ENCODE measurements at regions not wholly inside any gene's neighbourhood (a gene's known extent, or its start where the extent isn't known, plus 50 kb on each side); places are given as distances from the start of the nearest gene placed in this dataset.
"Not testable (repeated sequence)": the region's sequence is repeated elsewhere in the genome, so short reads cannot be mapped to it uniquely, and the experiment has no call there.

DNA sequence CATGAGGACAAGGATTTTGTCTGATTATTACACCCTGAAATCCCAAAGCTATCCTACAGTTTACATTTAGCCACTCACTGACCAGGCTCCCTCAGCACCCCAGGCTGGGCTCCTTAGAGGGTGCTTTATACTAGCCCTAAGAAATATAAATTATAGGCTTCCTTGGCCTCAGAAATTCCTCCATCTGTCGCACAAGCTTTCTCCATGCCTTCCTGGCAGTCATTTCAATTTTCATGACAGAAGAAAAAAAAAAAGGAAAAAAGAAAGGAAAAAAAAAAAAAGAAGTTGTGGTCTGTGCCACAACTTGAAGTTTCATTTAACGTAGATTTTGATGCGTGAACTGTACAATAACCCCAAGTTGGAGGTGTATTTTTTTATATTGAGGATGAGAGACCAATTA, 719.5 kb downstream of the BCL11A start:
- DNase-seq (ENCODE audit: low spot score): no peak
- no peak overlapping the region for H3K4me3 Mint-ChIP-seq
- ATAC-seq: no peak
- no peaks in the 10 kb centered on the region for H3K36me3 Mint-ChIP-seq
- H3K9me3 Mint-ChIP-seq: peaks cover 8% of the 10 kb centered on the region
- H3K27me3 Mint-ChIP-seq: no peaks in the 10 kb centered on the region
- H3K27ac Mint-ChIP-seq: no peak overlapping the region
- no peaks in the 10 kb centered on the region for H3K4me1 Mint-ChIP-seq (ENCODE audit: low read depth in 2 of 2)

DNA sequence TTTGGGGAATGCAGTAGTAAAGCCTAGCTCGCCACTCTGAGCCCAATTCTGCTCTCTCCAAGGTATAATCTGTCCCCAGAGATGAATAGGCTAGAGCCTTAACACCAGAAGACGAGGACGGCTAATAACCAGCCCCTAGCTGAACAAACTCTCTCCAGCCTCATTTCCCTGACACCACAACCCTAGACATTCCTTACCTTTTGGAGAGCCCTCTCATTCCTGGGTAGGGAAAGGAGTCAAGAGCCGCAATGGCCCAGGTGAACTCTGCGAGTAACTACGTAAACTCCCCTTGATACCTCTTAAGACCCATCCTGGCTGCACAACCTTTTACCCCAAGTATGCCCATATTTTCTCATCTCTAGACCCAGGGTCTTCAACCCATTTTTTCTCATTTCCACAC, 722.9 kb downstream of the BCL11A start:
- Mint-ChIP-seq H3K27ac (no peak overlapping the region), H3K9me3 (peaks cover 4% of the 10 kb centered on the region), H3K4me3 (no peak overlapping the region), H3K36me3 (no peaks in the 10 kb centered on the region), H3K27me3 (no peaks in the 10 kb centered on the region), H3K4me1 (ENCODE audit: low read depth in 2 of 2) (no peaks in the 10 kb centered on the region)
- DNase-seq (ENCODE audit: low spot score) (no peak), ATAC-seq (no peak)

GRCh38 chr2:59827677-59828076, 725.8 kb downstream of the BCL11A start:
- no peaks in the 10 kb centered on the region for H3K36me3 Mint-ChIP-seq
- no peaks in the 10 kb centered on the region for H3K4me1 Mint-ChIP-seq (ENCODE audit: low read depth in 2 of 2)
- no peak overlapping the region for H3K27ac Mint-ChIP-seq
- H3K27me3 Mint-ChIP-seq: no peaks in the 10 kb centered on the region
- no peak for DNase-seq (ENCODE audit: low spot score)
- H3K4me3 Mint-ChIP-seq: no peak overlapping the region
- peaks cover 4% of the 10 kb centered on the region for H3K9me3 Mint-ChIP-seq
- ATAC-seq: no peak

GRCh38 chr2:59826177-59826576, 727.3 kb downstream of the BCL11A start:
- peaks cover 3% of the 10 kb centered on the region for H3K9me3 Mint-ChIP-seq
- H3K27ac Mint-ChIP-seq: no peak overlapping the region
- ATAC-seq (no peak), DNase-seq (ENCODE audit: low spot score) (no peak)
- H3K27me3 Mint-ChIP-seq: no peaks in the 10 kb centered on the region
- H3K4me3 Mint-ChIP-seq: no peak overlapping the region
- no peaks in the 10 kb centered on the region for H3K36me3 Mint-ChIP-seq
- no peaks in the 10 kb centered on the region for H3K4me1 Mint-ChIP-seq (ENCODE audit: low read depth in 2 of 2)

- Mint-ChIP-seq H3K36me3 (no peaks in the 10 kb centered on the region), H3K27ac (no peak overlapping the region), H3K4me1 (ENCODE audit: low read depth in 2 of 2) (no peaks in the 10 kb centered on the region), H3K27me3 (no peaks in the 10 kb centered on the region), H3K9me3 (no peaks in the 10 kb centered on the region), H3K4me3 (no peak overlapping the region)
- DNase-seq (ENCODE audit: low spot score) (no peak), ATAC-seq (peak in 1 of 2 donors; percentile 40)
Measured at GRCh38 chr2:59824314-59824713, 729.1 kb downstream of the BCL11A start.

GRCh38 chr2:59816075-59816474, 737.4 kb downstream of the BCL11A start:
- H3K27ac Mint-ChIP-seq: no peak overlapping the region
- H3K4me1 Mint-ChIP-seq (ENCODE audit: low read depth in 2 of 2): no peaks in the 10 kb centered on the region
- no peaks in the 10 kb centered on the region for H3K36me3 Mint-ChIP-seq
- H3K9me3 Mint-ChIP-seq: peaks cover 8% of the 10 kb centered on the region
- no peak overlapping the region for H3K4me3 Mint-ChIP-seq
- no peak for ATAC-seq
- no peak for DNase-seq (ENCODE audit: low spot score)
- H3K27me3 Mint-ChIP-seq: no peaks in the 10 kb centered on the region

GRCh38 chr2:59810283-59810682, 743.2 kb downstream of the BCL11A start:
- not testable (repeated sequence) for H3K27ac Mint-ChIP-seq; H3K27me3 Mint-ChIP-seq; H3K4me3 Mint-ChIP-seq; ATAC-seq; H3K36me3 Mint-ChIP-seq; DNase-seq (ENCODE audit: low spot score); H3K9me3 Mint-ChIP-seq; H3K4me1 Mint-ChIP-seq (ENCODE audit: low read depth in 2 of 2)

GRCh38 chr2:59806486-59806885, 747.0 kb downstream of the BCL11A start:
- ATAC-seq (no peak), DNase-seq (ENCODE audit: low spot score) (no peak)
- H3K9me3 Mint-ChIP-seq: peaks cover 3% of the 10 kb centered on the region
- no peaks in the 10 kb centered on the region for H3K36me3 Mint-ChIP-seq
- H3K27me3 Mint-ChIP-seq: no peaks in the 10 kb centered on the region
- H3K4me1 Mint-ChIP-seq (ENCODE audit: low read depth in 2 of 2): no peaks in the 10 kb centered on the region
- no peak overlapping the region for H3K4me3 Mint-ChIP-seq
- H3K27ac Mint-ChIP-seq: no peak overlapping the region

DNA sequence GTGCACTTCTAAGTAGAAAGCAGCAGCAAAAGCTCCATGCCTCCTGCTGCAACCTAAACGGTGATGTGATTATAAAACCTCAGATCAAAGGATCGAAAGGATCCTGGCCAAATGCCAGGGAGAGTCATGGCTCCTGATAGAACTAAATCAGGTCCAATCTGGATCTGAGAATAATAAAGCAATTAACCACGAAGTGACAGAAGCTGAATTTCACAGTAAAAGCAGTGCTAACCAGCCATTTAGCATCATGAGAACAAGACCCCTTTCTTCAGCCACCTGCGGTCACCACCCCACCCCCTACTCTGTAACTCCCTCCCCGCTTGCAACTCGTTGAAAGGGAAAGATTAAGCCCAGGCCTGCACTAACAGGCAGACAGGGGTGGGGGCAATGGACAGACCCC, 748.7 kb downstream of the BCL11A start:
- H3K4me1 Mint-ChIP-seq (ENCODE audit: low read depth in 2 of 2): no peaks in the 10 kb centered on the region
- H3K4me3 Mint-ChIP-seq: no peak overlapping the region
- ATAC-seq (no peak), DNase-seq (ENCODE audit: low spot score) (no peak)
- H3K9me3 Mint-ChIP-seq: peaks cover 3% of the 10 kb centered on the region
- H3K36me3 Mint-ChIP-seq: no peaks in the 10 kb centered on the region
- no peaks in the 10 kb centered on the region for H3K27me3 Mint-ChIP-seq
- no peak overlapping the region for H3K27ac Mint-ChIP-seq

GRCh38 chr2:59803586-59803985, 749.9 kb downstream of the BCL11A start:
- H3K9me3 Mint-ChIP-seq: peaks cover 3% of the 10 kb centered on the region
- no peak for ATAC-seq
- no peaks in the 10 kb centered on the region for H3K27me3 Mint-ChIP-seq
- H3K36me3 Mint-ChIP-seq: no peaks in the 10 kb centered on the region
- H3K27ac Mint-ChIP-seq: no peak overlapping the region
- DNase-seq (ENCODE audit: low spot score): no peak
- no peak overlapping the region for H3K4me3 Mint-ChIP-seq
- no peaks in the 10 kb centered on the region for H3K4me1 Mint-ChIP-seq (ENCODE audit: low read depth in 2 of 2)

DNA sequence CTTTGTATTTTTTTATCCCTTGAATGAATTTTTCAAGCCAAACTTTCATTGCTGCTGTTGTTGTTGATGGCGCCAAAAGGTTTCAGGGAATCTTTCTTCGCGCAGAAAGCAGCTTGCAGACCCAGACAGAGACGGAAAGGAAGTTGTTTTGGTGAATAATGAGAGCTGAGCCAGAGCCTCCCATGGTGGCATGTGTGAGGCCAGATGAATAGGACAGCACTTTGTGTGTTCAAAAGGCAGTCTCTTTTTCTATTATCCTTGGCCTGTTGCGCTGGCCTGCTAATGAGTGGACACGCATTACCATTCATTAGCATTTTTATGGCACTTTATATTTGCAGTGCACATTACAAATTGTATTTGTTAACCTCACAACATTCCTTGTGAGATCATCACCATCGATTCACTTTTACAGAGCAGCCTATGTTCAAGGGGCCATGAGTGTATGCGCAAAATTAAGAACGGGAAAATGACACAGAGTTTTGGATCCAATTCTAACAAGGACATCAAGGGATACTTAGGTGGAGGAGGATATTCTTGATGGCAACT, 754.7 kb downstream of the BCL11A start:
- ATAC-seq: no peak
- no peak for DNase-seq (ENCODE audit: low spot score)
- no peaks in the 10 kb centered on the region for H3K4me1 Mint-ChIP-seq (ENCODE audit: low read depth in 2 of 2)
- H3K36me3 Mint-ChIP-seq: no peaks in the 10 kb centered on the region
- H3K4me3 Mint-ChIP-seq: no peak overlapping the region
- H3K27ac Mint-ChIP-seq: no peak overlapping the region
- H3K9me3 Mint-ChIP-seq: peaks cover 7% of the 10 kb centered on the region
- no peaks in the 10 kb centered on the region for H3K27me3 Mint-ChIP-seq

- DNase-seq (ENCODE audit: low spot score): no peak
- Mint-ChIP-seq H3K27ac (no peak overlapping the region), H3K9me3 (peaks cover 6% of the 10 kb centered on the region), H3K27me3 (no peaks in the 10 kb centered on the region), H3K36me3 (no peaks in the 10 kb centered on the region), H3K4me1 (ENCODE audit: low read depth in 2 of 2) (no peaks in the 10 kb centered on the region), H3K4me3 (no peak overlapping the region)
- no peak for ATAC-seq
Measured at GRCh38 chr2:59791004-59791618, 762.3 kb downstream of the BCL11A start.

DNA sequence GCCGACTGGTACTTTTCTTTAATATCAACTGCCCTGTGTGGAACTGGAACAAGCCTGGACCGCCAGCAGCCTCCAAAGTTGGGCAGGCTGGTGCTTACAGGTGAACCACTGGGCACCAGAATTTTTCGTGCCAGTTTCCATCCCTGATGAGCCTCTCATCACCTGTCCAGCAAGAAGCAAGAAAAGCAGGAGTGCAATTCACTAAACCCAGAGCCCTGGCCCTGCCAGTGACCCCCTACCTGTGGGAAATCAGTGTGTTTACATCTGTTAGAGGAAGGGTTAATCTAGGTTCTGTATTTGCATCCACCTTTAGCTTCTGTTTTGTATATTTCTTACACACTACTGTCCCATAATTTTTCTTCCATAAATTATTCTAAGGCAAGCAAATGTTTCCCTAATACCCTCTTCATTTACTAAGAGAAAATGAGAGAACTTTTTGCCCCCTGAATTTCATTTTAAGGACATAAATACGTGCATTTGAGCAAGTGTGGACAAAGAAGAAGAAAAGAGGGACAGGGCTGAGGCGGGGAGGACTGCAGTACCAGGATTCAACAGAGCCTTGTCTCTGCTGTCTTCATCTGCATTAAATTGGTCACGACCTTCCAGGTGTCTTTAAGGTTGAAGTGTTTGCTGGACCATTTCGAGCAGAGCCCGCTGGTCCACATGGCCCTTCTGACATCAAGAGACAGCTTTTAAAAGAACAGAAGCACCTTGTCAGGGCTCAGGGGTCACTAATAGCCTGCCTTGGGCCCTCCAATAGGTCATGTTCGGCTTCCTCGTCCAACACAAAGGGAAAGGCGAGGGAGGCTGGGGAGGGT, 763.1 kb downstream of the BCL11A start:
- Mint-ChIP-seq H3K4me3 (no peak overlapping the region), H3K27ac (no peak overlapping the region), H3K4me1 (ENCODE audit: low read depth in 2 of 2) (no peaks in the 10 kb centered on the region), H3K27me3 (no peaks in the 10 kb centered on the region), H3K36me3 (no peaks in the 10 kb centered on the region), H3K9me3 (peaks cover 6% of the 10 kb centered on the region)
- DNase-seq (ENCODE audit: low spot score) (no peak), ATAC-seq (no peak)

DNA sequence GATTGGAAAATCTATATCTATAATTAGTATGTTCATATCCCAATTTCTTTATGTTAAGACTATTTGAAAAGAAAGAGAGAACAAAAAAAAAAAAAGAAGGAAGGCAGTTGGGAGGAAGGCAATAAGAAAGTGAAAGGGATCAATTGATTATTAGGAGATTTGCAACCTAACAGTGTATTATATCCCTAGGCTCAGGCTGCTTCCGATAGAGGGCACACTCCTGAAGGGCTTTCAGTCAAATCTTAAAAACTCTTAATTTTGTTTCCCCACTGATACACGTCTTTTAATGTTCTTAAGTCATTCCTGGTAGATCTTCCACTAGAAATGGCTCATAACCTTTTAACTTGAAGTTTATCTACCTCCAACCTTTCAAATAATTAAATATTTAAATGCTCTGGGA, 763.9 kb downstream of the BCL11A start:
- H3K9me3 Mint-ChIP-seq: peaks cover 6% of the 10 kb centered on the region
- no peak for DNase-seq (ENCODE audit: low spot score)
- no peaks in the 10 kb centered on the region for H3K4me1 Mint-ChIP-seq (ENCODE audit: low read depth in 2 of 2)
- H3K27ac Mint-ChIP-seq: no peak overlapping the region
- H3K27me3 Mint-ChIP-seq: no peaks in the 10 kb centered on the region
- no peak for ATAC-seq
- no peaks in the 10 kb centered on the region for H3K36me3 Mint-ChIP-seq
- H3K4me3 Mint-ChIP-seq: no peak overlapping the region

Data from natural killer cell treated with Interleukin-12 subunit alpha and Interleukin-12 subunit beta and Interleukin-15 and Interleukin-18, amount 100 ng/mL, for 72 hours (primary cell).